ENCODE measurements at regions not wholly inside any gene's neighbourhood (a gene's known extent, or its start where the extent isn't known, plus 50 kb on each side); places are given as distances from the start of the nearest gene placed in this dataset.

GRCh38 chr2:16262526-16263178 is 322.3 kb downstream of the MYCN start:
- no TSS peak for BruUV-seq (replicated peaks)
- H3K36me3 Mint-ChIP-seq (ENCODE audit: insufficient read depth, unreplicated experiment) = no peaks in the 10 kb centered on the region
- no peaks in the 10 kb centered on the region for H3K27me3 Mint-ChIP-seq (ENCODE audit: unreplicated experiment)
- H3K4me3 Mint-ChIP-seq (ENCODE audit: low read depth, unreplicated experiment) = no peak overlapping the region
- intact Hi-C loops (cut with micrococcal nuclease; ENCODE audit: unreplicated experiment) = no loop called here
- no peaks in the 10 kb centered on the region for H3K4me1 Mint-ChIP-seq (ENCODE audit: low read depth, unreplicated experiment)
- DNase-seq = no peak
- CTCF ChIA-PET = interaction anchor here (0.7 kb wide), 2 partner anchors 282 to 415 kb away, joined by 3 to 4 read pairs; no protein-coding TSS in a partner anchor
- no peak overlapping the region for H3K27ac Mint-ChIP-seq (ENCODE audit: unreplicated experiment)
- no peaks in the 10 kb centered on the region for H3K9me3 Mint-ChIP-seq (ENCODE audit: low read depth, unreplicated experiment)
- TF ChIP-seq, protein P1, sequence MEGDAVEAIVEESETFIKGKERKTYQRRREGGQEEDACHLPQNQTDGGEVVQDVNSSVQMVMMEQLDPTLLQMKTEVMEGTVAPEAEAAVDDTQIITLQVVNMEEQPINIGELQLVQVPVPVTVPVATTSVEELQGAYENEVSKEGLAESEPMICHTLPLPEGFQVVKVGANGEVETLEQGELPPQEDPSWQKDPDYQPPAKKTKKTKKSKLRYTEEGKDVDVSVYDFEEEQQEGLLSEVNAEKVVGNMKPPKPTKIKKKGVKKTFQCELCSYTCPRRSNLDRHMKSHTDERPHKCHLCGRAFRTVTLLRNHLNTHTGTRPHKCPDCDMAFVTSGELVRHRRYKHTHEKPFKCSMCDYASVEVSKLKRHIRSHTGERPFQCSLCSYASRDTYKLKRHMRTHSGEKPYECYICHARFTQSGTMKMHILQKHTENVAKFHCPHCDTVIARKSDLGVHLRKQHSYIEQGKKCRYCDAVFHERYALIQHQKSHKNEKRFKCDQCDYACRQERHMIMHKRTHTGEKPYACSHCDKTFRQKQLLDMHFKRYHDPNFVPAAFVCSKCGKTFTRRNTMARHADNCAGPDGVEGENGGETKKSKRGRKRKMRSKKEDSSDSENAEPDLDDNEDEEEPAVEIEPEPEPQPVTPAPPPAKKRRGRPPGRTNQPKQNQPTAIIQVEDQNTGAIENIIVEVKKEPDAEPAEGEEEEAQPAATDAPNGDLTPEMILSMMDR (IDR thresholded peaks at IDR 0.05; ENCODE audit: unreplicated experiment) = no peak

- intact Hi-C loops (cut with micrococcal nuclease; ENCODE audit: unreplicated experiment) = no loop called here
- TF ChIP-seq, protein P1 (IDR thresholded peaks at IDR 0.05; ENCODE audit: unreplicated experiment) = no peak
- BruUV-seq (replicated peaks) = no TSS peak
- DNase-seq = no peak
- Mint-ChIP-seq H3K36me3 (ENCODE audit: insufficient read depth, unreplicated experiment) (no peaks in the 10 kb centered on the region), H3K27me3 (ENCODE audit: unreplicated experiment) (no peaks in the 10 kb centered on the region), H3K9me3 (ENCODE audit: low read depth, unreplicated experiment) (no peaks in the 10 kb centered on the region), H3K4me3 (ENCODE audit: low read depth, unreplicated experiment) (no peak overlapping the region), H3K27ac (ENCODE audit: unreplicated experiment) (no peak overlapping the region), H3K4me1 (ENCODE audit: low read depth, unreplicated experiment) (no peaks in the 10 kb centered on the region)
- CTCF ChIA-PET = no interaction called here
Observed at GRCh38 chr2:16261791-16262190, 321.4 kb downstream of the MYCN start.

DNA sequence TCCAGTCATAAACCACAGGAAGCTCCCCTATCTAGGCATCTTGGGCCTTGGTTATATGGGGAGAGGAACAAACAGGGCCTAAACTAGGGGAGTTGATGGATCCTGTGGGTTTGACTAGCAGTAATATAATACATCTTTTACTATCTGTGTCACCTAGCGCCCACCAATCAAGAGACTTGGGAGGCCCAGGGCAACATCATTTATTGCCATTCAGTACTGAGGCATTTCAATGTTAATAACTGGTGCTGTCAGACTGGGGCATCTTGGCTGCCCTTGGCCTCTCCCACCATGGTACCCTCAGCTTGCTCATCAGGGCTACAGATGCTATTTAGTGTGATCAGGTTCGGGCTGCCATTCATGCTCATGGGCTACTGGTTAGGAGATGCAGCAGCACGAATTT is 320.7 kb downstream of the MYCN start:
- TF ChIP-seq, protein P1 (IDR thresholded peaks at IDR 0.05; ENCODE audit: unreplicated experiment) = no peak
- CTCF ChIA-PET = no interaction called here
- no peaks in the 10 kb centered on the region for H3K9me3 Mint-ChIP-seq (ENCODE audit: low read depth, unreplicated experiment)
- BruUV-seq (replicated peaks) = no TSS peak
- DNase-seq = no peak
- no peak overlapping the region for H3K4me3 Mint-ChIP-seq (ENCODE audit: low read depth, unreplicated experiment)
- no peaks in the 10 kb centered on the region for H3K36me3 Mint-ChIP-seq (ENCODE audit: insufficient read depth, unreplicated experiment)
- H3K27ac Mint-ChIP-seq (ENCODE audit: unreplicated experiment) = no peak overlapping the region
- intact Hi-C loops (cut with micrococcal nuclease; ENCODE audit: unreplicated experiment) = no loop called here
- no peaks in the 10 kb centered on the region for H3K27me3 Mint-ChIP-seq (ENCODE audit: unreplicated experiment)
- no peaks in the 10 kb centered on the region for H3K4me1 Mint-ChIP-seq (ENCODE audit: low read depth, unreplicated experiment)

DNA sequence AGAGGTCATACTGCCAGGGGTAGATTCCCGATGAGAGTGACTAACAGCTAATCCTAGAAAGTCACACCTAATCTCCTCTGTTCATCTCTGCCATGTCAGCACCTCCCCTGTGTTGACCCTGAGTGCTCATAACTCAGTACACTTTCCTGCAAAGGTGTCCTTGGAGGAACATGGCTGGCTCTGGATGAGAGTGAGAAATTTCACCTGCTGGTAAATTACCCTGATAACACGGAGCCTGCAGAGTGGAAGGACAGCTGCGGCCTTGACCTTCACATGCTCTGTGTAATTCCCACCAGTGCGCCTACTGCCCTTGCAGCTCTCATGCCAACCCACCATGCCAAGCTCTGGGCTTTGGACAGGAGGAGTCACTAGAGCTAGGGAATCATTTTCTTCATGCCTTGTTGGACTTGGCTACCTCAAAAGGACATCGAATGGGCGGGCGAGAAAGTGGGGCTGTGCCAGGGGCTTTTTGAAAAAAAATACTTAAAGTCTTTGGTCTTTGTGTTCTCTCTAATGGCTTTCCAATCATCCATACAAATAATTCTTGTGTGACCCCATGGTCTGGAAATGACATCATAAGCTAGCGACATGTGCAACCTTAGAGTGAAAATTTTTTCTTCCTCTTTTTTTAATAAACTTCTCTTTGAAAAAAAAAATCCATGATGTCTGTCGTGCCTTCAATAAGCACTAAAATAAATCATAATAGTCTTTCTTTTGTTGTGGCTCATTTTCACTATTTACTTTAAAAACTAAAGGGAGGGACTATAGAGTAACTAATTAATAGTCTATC is 319.9 kb downstream of the MYCN start:
- H3K4me3 Mint-ChIP-seq (ENCODE audit: low read depth, unreplicated experiment) = no peak overlapping the region
- H3K9me3 Mint-ChIP-seq (ENCODE audit: low read depth, unreplicated experiment) = no peaks in the 10 kb centered on the region
- no peaks in the 10 kb centered on the region for H3K4me1 Mint-ChIP-seq (ENCODE audit: low read depth, unreplicated experiment)
- no peak for DNase-seq
- intact Hi-C loops (cut with micrococcal nuclease; ENCODE audit: unreplicated experiment) = no loop called here
- TF ChIP-seq, protein P1 (IDR thresholded peaks at IDR 0.05; ENCODE audit: unreplicated experiment) = no peak
- BruUV-seq (replicated peaks) = no TSS peak
- CTCF ChIA-PET = interaction anchor here (1.3 kb wide), 1 partner anchor 24 kb away, joined by 3 read pairs; no protein-coding TSS in a partner anchor
- no peaks in the 10 kb centered on the region for H3K27me3 Mint-ChIP-seq (ENCODE audit: unreplicated experiment)
- no peak overlapping the region for H3K27ac Mint-ChIP-seq (ENCODE audit: unreplicated experiment)
- no peaks in the 10 kb centered on the region for H3K36me3 Mint-ChIP-seq (ENCODE audit: insufficient read depth, unreplicated experiment)

Measured in Calu3 (cell line).